HepG2 (cell line): ENCODE measurements at regions not wholly inside any gene's neighbourhood (a gene's known extent, or its start where the extent isn't known, plus 50 kb on each side); places are given as distances from the start of the nearest gene placed in this dataset.

Source experiments
- ATAC-seq: fragments of 200-7000 bp; cut with Tn5 transposase; 3 replicates; pipeline ENCODE4 v1.9.1; 2020; ENCODE audit warnings: mild to moderate bottlenecking, moderate library complexity
- BruUV-seq: library from RNA; stranded (reverse); fragments of 400-500 nt; replicated peaks from 2 replicates; lab custom pipeline; 2021; lab: Mats Ljungman, UMichigan
- CTCF ChIA-PET: fragments of 300-600 bp; formaldehyde crosslinking; extraction: SDS; loops from one replicate; lab custom pipeline; 2021; ENCODE audit warnings: low total read pairs, inconsistent platforms, low intra/inter-chr PET ratio; lab: Yijun Ruan, JAX
- POLR2A ChIA-PET: fragments of 350-600 bp; sonication (Branson Sonifier 250); formaldehyde crosslinking; loops from one replicate; lab custom pipeline; 2020; ENCODE audit warnings: antibody characterized with exemption, inconsistent platforms; lab: Yijun Ruan, JAX
- DNase-seq: peaks from one replicate; pipeline ENCODE4 v3.0.0-alpha.2; 2015; ENCODE audit warnings: low spot score
- FAIRE-seq: peaks from 3 replicates; lab custom pipeline; 2011; peaks lifted over from hg19 to GRCh38; lab: Jason Lieb, UNC
- H2AFZ ChIP-seq: one replicate; pipeline ENCODE4 v1.6.1; 2011; ENCODE audit warnings: low read length, inconsistent platforms
- H3K27ac ChIP-seq: fragments of 300-600 bp; 3 replicates; pipeline ENCODE4 v1.8.0; 2011; ENCODE audit warnings: mixed run types, mild to moderate bottlenecking, mixed read lengths, low read length, inconsistent platforms; ENCODE audit not compliant: insufficient read depth; ENCODE audit errors: extremely low read length
- H3K27me3 ChIP-seq, 2 experiments: fragments of 200-600 bp in 1 of 2; 2 replicates in 1 of 2; 3 replicates in 1 of 2; pipeline versions ENCODE4 v1.6.0 to v1.8.0; 2011; ENCODE audit warnings: low read length in 2 of 2, mild to moderate bottlenecking in 2 of 2, moderate library complexity in 2 of 2, inconsistent platforms in 1 of 2; ENCODE audit not compliant: insufficient read depth in 2 of 2, control insufficient read depth in 1 of 2
- H3K36me3 ChIP-seq, 2 experiments: fragments of 200-600 bp in 1 of 2; replicated peaks in 1 of 2; 2 replicates in 1 of 2; 3 replicates in 1 of 2; pipeline versions ENCODE4 v1.5.1 to v1.8.0; 2011; ENCODE audit warnings: low read length in 2 of 2, inconsistent platforms in 1 of 2; ENCODE audit not compliant: insufficient read depth in 2 of 2, control insufficient read depth in 1 of 2
- H3K4me1 ChIP-seq: 2 replicates; pipeline ENCODE4 v1.5.1; 2012; ENCODE audit warnings: low read length, inconsistent platforms; ENCODE audit not compliant: insufficient read depth
- H3K4me2 ChIP-seq: 2 replicates; pipeline ENCODE4 v1.6.0; 2011; ENCODE audit warnings: low read depth, low read length, inconsistent platforms
- H3K4me3 ChIP-seq, 3 experiments: fragments of 200-600 bp in 1 of 3; sonication (generic), shearing (Covaris generic) in 1 of 3; replicated peaks in 1 of 3; 2 replicates each; pipeline ENCODE4 v1.5.1; 2011 to 2016; ENCODE audit warnings: low read length in 3 of 3, inconsistent platforms in 2 of 3, low read depth in 2 of 3, mild to moderate bottlenecking in 2 of 3, control low read depth in 1 of 3, mixed read lengths in 1 of 3; ENCODE audit not compliant: insufficient read depth in 1 of 3
- H3K79me2 ChIP-seq: one replicate; pipeline ENCODE4 v1.6.1; 2011; ENCODE audit warnings: low read length, inconsistent platforms; ENCODE audit not compliant: insufficient read depth
- H3K9ac ChIP-seq: 2 replicates; pipeline ENCODE4 v1.6.0; 2011; ENCODE audit warnings: mild to moderate bottlenecking, low read depth, low read length, inconsistent platforms; ENCODE audit not compliant: insufficient read depth
- H3K9me3 ChIP-seq: 2 replicates; pipeline ENCODE4 v1.5.1; 2012; ENCODE audit warnings: mild to moderate bottlenecking, low read length
- H4K20me1 ChIP-seq: 2 replicates; pipeline ENCODE4 v1.6.0; 2011; ENCODE audit warnings: inconsistent platforms, mild to moderate bottlenecking, low read length, moderate library complexity; ENCODE audit not compliant: insufficient read depth
- ARID2 ChIP-seq: sonication (generic); formaldehyde crosslinking; IDR thresholded peaks from 2 replicates; pipeline ENCODE4 v1.8.1; 2022; ENCODE audit warnings: mild to moderate bottlenecking, missing genetic modification reagents, borderline replicate concordance
- ARNT2 ChIP-seq: sonication (generic); formaldehyde crosslinking; IDR thresholded peaks from 2 replicates; pipeline ENCODE4 v1.8.0; 2022; ENCODE audit warnings: mild to moderate bottlenecking, low read depth, missing genetic modification reagents, moderate library complexity
- ELF4 ChIP-seq: sonication (generic); formaldehyde crosslinking; IDR thresholded peaks from 2 replicates; pipeline ENCODE4 v1.5.0; 2020; ENCODE audit warnings: missing genetic modification reagents, mild to moderate bottlenecking, moderate library complexity, borderline replicate concordance
- KDM5B ChIP-seq: sonication (generic); formaldehyde crosslinking; IDR thresholded peaks from 2 replicates; pipeline ENCODE4 v1.4.0; 2020; ENCODE audit warnings: missing genetic modification reagents, mild to moderate bottlenecking, borderline replicate concordance
- MTF2 ChIP-seq: sonication (generic); formaldehyde crosslinking; IDR thresholded peaks from 2 replicates; pipeline ENCODE4 v1.5.0; 2020; ENCODE audit warnings: missing genetic modification reagents, borderline replicate concordance
- NFIC ChIP-seq: IDR thresholded peaks from 2 replicates; pipeline ENCODE4 v1.6.1; 2012; ENCODE audit warnings: mild to moderate bottlenecking, low read length, inconsistent platforms
- PHB2 ChIP-seq: fragments of 450-650 bp; IDR thresholded peaks from 2 replicates; pipeline ENCODE4 v1.6.1; 2018; ENCODE audit not compliant: partially characterized antibody
- POLR2AphosphoS5 ChIP-seq: IDR thresholded peaks from 2 replicates; pipeline ENCODE4 v1.6.1; 2012; ENCODE audit warnings: low read depth, low read length
- RARG ChIP-seq: sonication (generic); formaldehyde crosslinking; IDR thresholded peaks from 2 replicates; pipeline ENCODE4 v1.4.0; 2020; ENCODE audit warnings: low read depth, mild to moderate bottlenecking, missing genetic modification reagents
- SMC3 ChIP-seq: IDR thresholded peaks from 2 replicates; pipeline ENCODE4 v1.6.1; 2011; ENCODE audit warnings: low read length, improper control_type of control experiment
- ZNF292 ChIP-seq: sonication (generic); formaldehyde crosslinking; IDR thresholded peaks from 2 replicates; pipeline ENCODE4 v1.8.1; 2022; ENCODE audit warnings: mild to moderate bottlenecking, low read depth, missing genetic modification reagents, borderline replicate concordance
- ZNF496 ChIP-seq: sonication (generic); formaldehyde crosslinking; IDR thresholded peaks from 2 replicates; pipeline ENCODE4 v1.8.1; 2023; ENCODE audit warnings: mild to moderate bottlenecking, moderate library complexity, missing genetic modification reagents; ENCODE audit not compliant: insufficient replicate concordance
- ZNF501 ChIP-seq: sonication (generic); formaldehyde crosslinking; IDR thresholded peaks from 2 replicates; pipeline ENCODE4 v1.5.1; 2020; ENCODE audit warnings: mild to moderate bottlenecking, moderate library complexity, missing genetic modification reagents
- ZNF670 ChIP-seq: sonication (generic); formaldehyde crosslinking; IDR thresholded peaks from 2 replicates; pipeline ENCODE4 v1.8.0; 2022; ENCODE audit warnings: mild to moderate bottlenecking, missing genetic modification reagents, borderline replicate concordance
- ZSCAN12 ChIP-seq: sonication (generic); formaldehyde crosslinking; IDR thresholded peaks from 2 replicates; pipeline ENCODE4 v1.9.0; 2021; ENCODE audit warnings: mild to moderate bottlenecking, missing genetic modification reagents
- WGBS: methylation state at CpG from one replicate; pipeline ENCODE4 v1.1.6; 2017; ENCODE audit warnings: low lambda C conversion rate; 5-methylcytosine and 5-hydroxymethylcytosine counted together
- in situ Hi-C: cut with HindIII; loops from 2 replicates; pipeline ENCODE4 v1.10.0; 2017; ENCODE audit warnings: low pct_unique_long_range_greater_than_20kb; ENCODE audit not compliant: extremely low pct_ligation_motif_present
- intact Hi-C: fragments of 100-400 bp; cut with micrococcal nuclease; formaldehyde crosslinking; loops from one replicate; pipeline ENCODE4 v1.10.0; 2022; ENCODE audit not compliant: unreplicated experiment
- TF ChIP-seq, protein P1 (sequence below): sonication (generic); formaldehyde crosslinking; IDR thresholded peaks from 2 replicates; pipeline ENCODE4 v1.8.1; 2023; ENCODE audit warnings: mild to moderate bottlenecking, missing genetic modification reagents
- TF ChIP-seq, protein P2 (sequence below): sonication (generic); formaldehyde crosslinking; IDR thresholded peaks from 2 replicates; pipeline ENCODE4 v1.8.0; 2022; ENCODE audit warnings: mild to moderate bottlenecking, missing genetic modification reagents, borderline replicate concordance
- TF ChIP-seq, protein P3 (sequence below): sonication (generic); formaldehyde crosslinking; IDR thresholded peaks from 2 replicates; pipeline ENCODE4 v1.4.0; 2020; ENCODE audit warnings: missing genetic modification reagents, borderline replicate concordance

DNA sequence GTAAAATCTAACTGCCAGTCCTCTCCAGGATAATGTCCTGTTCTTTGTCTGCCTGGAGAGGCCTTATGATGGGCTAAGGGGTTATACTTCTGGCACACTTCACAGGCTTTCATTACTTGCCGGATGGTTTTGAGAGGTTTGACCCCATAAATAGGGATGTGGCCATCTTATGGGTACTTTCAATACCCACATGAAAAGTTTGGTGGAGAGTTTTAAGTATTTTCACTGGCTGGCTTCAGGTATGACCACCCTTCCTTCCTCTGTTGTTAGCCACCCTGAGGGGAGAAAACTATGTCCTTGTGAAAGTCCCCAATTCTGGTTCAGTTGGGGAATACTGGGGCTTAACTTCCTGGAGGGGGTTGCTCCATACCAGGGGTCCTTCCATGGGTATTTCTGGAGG is 54.8 kb downstream of the ASCL4 start:
- Histone ChIP-seq H3K9me3 (peaks cover 21% of the 10 kb centered on the region), H3K27ac (no peak overlapping the region), H3K9ac (no peak overlapping the region), H2AFZ (no peak overlapping the region), H3K27me3 (no peaks in the 10 kb centered on the region), H3K4me3 (no peak overlapping the region), H4K20me1 (no peaks in the 10 kb centered on the region), H3K4me2 (no peak overlapping the region), H3K36me3 (no peaks in the 10 kb centered on the region), H3K79me2 (no peaks in the 10 kb centered on the region), H3K4me1 (no peaks in the 10 kb centered on the region)
- FAIRE-seq (no peak), DNase-seq (no peak), ATAC-seq (no peak)
- in situ Hi-C loops (no loop called here), intact Hi-C loops (no loop called here)
- ChIA-PET CTCF (no interaction called here), POLR2A (no interaction called here)
- BruUV-seq = no TSS peak
- WGBS = no CpG with 5 or more reads among the region's 1 CpG
- TF ChIP-seq, protein P1, sequence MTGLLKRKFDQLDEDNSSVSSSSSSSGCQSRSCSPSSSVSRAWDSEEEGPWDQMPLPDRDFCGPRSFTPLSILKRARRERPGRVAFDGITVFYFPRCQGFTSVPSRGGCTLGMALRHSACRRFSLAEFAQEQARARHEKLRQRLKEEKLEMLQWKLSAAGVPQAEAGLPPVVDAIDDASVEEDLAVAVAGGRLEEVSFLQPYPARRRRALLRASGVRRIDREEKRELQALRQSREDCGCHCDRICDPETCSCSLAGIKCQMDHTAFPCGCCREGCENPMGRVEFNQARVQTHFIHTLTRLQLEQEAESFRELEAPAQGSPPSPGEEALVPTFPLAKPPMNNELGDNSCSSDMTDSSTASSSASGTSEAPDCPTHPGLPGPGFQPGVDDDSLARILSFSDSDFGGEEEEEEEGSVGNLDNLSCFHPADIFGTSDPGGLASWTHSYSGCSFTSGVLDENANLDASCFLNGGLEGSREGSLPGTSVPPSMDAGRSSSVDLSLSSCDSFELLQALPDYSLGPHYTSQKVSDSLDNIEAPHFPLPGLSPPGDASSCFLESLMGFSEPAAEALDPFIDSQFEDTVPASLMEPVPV = no peak
- TF ChIP-seq KDM5B (CRISPR knock-in tag) (no peak), MTF2 (CRISPR knock-in tag) (no peak), PHB2 (no peak), POLR2AphosphoS5 (no peak), ZNF670 (CRISPR knock-in tag) (no peak), ELF4 (no peak), ARID2 (CRISPR knock-in tag) (no peak), ARNT2 (no peak), ZNF496 (CRISPR knock-in tag) (no peak), ZSCAN12 (CRISPR knock-in tag) (no peak), ZNF501 (CRISPR knock-in tag) (no peak), ZNF292 (CRISPR knock-in tag) (no peak), RARG (CRISPR knock-in tag) (no peak), NFIC (no peak), SMC3 (no peak)
- TF ChIP-seq, protein P2, sequence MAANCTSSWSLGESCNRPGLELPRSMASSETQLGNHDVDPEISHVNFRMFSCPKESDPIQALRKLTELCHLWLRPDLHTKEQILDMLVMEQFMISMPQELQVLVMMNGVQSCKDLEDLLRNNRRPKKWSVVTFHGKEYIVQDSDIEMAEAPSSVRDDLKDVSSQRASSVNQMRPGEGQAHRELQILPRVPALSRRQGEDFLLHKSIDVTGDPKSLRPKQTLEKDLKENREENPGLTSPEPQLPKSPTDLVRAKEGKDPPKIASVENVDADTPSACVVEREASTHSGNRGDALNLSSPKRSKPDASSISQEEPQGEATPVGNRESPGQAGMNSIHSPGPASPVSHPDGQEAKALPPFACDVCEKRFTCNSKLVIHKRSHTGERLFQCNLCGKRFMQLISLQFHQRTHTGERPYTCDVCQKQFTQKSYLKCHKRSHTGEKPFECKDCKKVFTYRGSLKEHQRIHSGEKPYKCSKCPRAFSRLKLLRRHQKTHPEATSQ = no peak
- TF ChIP-seq, protein P3, sequence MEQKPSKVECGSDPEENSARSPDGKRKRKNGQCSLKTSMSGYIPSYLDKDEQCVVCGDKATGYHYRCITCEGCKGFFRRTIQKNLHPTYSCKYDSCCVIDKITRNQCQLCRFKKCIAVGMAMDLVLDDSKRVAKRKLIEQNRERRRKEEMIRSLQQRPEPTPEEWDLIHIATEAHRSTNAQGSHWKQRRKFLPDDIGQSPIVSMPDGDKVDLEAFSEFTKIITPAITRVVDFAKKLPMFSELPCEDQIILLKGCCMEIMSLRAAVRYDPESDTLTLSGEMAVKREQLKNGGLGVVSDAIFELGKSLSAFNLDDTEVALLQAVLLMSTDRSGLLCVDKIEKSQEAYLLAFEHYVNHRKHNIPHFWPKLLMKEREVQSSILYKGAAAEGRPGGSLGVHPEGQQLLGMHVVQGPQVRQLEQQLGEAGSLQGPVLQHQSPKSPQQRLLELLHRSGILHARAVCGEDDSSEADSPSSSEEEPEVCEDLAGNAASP = no peak
